NCI-H2196 (cell line): ENCODE measurements at regions not wholly inside any gene's neighbourhood (a gene's known extent, or its start where the extent isn't known, plus 50 kb on each side); places are given as distances from the start of the nearest gene placed in this dataset.

ENCODE experiments used
- DNase-seq: peaks from one replicate; lab custom pipeline; 2025; ENCODE audit not compliant: unreplicated experiment; lab: John Stamatoyannopoulos, UW

GRCh38 chrX:106341823-106342222 is 173.7 kb downstream of the PWWP3B start:
- DNase-seq, result no peak

GRCh38 chrX:106356580-106356979 is 188.5 kb downstream of the PWWP3B start:
- DNase-seq, result no peak

DNA sequence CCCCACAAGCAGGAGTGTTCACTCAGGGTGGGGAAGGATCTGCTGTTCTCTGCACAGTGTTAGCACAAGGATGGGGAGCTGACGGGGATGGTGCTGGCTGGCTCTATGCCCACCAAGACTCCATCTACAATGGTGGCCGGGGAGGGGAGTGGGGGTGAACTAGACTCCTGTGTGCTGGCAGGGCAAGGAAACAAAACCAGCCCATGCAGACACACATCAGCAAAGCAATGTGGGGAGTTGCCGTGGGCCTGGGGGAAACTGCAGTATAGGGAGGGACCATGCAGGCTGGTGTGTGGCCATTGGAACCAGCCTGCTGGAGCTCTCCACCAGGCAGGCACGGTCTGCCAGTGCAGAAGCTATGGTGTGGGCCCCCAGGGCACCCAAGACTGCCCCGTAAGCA is 195.1 kb downstream of the PWWP3B start:
- no peak for DNase-seq

DNA sequence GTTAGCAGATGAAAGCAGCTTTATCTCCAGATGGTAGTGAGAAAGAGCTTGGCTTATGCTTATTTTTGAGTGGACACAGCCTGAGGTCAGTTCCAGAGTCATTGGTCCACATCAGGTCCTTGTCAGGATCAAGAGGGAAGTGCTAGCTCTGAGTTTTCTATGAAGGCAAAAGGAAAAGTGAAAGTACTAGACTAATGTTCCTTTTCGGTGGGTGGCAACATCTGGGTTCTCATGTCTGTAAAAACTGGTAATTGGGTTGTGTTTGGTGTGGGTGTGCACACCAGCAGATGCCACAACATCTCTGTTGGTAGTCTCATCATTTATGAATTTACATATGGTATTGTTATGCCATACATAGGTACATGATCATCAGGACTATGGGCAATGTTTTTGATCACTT is 210.5 kb downstream of the PWWP3B start:
- DNase-seq, result no peak

DNA sequence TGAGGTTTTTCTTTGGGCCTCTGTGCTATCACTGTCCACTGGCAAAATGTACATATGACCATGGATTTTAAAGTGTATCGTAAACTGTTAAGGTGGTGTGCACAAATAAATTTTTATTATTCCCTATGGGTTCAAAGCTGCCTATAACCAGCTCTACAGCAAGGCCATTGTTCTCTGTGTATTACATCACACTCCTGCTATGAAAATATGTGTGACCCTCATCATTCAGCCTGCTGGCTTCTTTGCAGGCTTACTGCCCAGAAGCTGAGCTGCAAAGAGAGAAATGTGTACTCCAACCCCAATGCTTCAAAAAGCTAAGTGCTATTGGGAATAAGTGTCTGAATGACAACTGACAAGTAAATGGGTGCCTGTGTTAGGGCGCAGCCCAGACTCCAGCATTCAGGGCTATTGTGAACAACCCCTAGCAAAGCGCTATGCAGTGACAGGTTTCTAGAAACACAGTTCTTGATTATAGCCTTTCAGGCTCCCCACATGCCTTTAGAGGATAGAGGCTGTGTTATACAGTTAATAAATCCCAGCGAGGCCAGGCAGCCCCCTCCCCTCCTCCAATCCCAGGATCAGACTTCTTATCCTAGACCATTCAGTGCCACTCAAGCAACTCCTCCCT is 220.4 kb upstream of the RADX start:
- DNase-seq, result no peak

- DNase-seq, result no peak
Measured at GRCh38 chrX:106392346-106392745, 219.4 kb upstream of the RADX start.

DNA sequence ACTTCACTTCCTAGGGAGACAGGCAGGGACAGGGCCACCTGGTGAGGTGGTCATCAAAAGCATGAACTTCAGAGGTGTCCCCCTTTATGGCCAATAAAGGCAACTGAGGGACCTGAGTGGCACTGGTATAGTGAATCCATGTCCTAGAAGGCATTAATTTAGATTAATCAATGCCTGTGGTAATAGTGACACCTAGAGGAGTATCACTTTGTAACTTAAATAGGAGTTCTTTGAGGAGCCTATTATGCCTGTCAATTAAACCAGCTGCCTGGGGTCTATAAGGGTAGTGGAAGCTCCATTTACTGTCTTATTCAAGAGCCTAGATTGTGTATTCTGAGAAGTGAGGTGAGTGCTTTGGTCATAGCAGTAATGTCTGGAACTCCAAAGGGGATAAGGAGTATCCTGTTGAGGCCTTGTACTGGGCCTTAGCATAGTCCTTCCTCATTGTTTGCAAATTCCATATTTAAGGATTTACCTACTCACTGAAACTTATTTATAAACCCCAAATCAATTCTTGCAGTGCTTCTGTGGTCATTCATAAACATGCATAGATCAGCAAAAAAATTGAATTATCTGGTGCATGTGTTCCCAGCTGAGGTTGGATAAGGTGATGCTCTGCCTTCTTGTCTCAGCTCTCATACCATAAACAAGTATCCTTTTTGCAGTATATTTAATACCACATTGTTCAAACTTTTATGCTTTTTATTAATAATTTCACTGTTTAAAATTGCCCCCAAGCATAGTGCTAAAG is 213.8 kb upstream of the RADX start:
- no peak for DNase-seq

- DNase-seq, result no peak
Measured at GRCh38 chrX:106401965-106402559, 209.7 kb upstream of the RADX start.

- no peak for DNase-seq
Measured at GRCh38 chrX:106404512-106404911, 207.3 kb upstream of the RADX start.

GRCh38 chrX:106415276-106415895 is 196.4 kb upstream of the RADX start:
- DNase-seq, result no peak

DNA sequence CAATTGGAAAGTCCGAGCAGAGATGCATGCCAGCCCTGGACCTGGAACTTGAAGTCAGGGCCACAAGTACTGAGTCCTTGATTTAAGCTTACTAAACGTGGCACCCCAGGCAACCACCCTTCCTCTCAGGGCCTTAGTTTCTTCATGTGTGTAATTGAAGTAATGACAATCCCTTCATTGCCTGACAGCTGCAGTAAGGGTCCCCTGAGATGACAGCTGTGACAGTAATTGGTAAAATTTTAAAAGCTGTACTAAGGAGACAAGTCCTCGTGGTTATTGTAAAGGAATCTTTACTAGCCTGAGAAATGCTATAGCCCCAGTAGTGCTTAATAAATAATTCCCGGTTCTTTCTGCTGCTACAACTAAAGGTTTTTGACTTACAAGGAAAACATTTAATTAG is 175.1 kb upstream of the RADX start:
- DNase-seq, result no peak

GRCh38 chrX:106437407-106437806 is 174.4 kb upstream of the RADX start:
- no peak for DNase-seq

DNA sequence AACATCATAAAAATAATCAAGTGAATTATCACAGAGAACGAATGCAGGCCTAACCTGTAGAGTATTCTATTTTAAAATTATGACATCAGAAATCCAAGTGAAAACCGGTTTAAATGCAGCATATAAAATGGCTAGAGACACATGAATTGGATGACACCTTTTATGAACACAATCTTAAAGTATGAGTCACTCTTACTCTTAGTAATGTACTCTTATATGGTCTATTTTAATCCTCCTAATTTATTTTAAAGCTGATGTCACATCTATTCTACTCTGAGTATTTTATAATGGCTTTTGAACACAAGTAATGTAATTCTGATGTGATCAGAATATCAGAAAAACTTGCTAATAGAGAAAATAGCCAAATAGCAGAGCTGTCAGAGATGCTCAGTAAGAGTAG is 161.4 kb upstream of the RADX start:
- no peak for DNase-seq

DNA sequence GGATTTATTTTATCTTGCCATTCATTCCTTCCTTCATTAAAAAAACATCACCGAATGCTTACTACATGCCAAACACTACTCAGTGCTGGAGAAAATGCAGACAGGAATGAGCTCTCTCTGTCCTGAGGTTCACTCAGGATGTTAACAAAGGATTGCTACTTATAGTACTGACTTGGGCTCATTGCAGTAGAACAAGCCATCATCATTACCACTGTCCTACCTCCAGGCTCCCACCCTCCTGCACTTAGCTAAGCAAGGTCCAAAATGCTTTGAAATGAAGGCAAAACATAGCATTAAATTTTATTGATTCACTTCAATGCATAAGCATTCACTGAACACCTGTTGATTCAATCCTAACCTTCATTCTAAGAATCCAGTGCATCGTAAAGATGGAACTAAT is 159.8 kb upstream of the RADX start:
- no peak for DNase-seq

DNA sequence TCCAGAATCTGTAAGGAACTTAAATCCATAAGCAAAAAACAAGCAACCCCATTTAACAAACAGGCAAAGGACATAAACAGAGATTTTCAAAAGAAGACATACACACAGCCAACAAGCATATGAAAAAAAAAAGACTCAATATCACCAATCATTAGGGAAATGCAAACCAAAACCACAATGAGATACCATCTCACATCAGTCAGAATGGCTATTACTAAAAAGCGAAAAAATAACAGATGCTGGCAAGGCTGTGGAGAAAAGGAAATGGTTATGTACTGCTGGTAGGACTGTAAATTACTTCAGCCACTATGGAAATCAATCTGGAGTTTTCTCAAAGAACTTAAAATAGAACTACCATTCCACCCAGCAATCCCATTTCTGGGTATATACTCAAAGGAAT is 156.8 kb upstream of the RADX start:
- no peak for DNase-seq

DNA sequence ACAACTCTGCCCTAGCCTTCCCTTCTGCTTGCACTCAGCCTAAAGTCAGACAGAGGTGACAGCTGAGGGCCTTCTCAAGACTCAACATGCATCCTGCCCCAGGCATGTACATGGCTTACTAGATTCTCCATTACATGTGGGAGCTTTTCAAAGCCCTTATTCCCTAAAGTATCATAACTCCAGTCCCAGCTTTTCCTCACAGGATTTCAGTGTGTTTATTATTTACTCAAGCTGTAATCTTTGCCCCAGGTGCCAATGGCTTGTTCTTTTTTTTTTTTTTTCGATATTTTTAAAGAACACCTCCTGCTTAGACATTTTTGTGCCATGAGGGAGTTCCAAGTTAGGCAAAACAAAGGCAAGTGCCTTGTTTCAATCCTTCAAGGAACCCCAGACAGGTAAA is 154.0 kb upstream of the RADX start:
- DNase-seq, result no peak

- DNase-seq, result no peak
Measured at GRCh38 chrX:106467422-106467821, 144.4 kb upstream of the RADX start.

DNA sequence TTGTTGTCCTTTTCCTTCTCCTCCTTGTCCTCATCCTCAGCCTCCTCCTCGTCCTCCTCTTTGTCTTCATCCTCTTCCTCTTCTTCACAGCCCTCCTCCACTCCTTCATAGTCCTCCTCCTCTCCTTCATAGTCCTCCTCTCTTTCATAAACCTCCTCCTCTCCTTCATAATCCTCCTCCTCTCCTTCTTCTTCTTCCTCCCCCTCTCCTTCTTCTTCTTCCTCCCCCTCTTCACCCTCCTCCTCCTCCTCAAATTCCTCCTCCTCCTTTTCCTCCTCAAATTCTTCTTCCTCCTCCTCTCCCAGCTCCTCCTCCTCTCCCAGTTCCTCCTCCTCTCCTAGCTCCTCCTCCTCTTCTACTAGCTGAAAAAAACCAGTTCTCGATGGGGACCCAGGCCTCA is 143.8 kb upstream of the RADX start:
- no peak for DNase-seq

DNA sequence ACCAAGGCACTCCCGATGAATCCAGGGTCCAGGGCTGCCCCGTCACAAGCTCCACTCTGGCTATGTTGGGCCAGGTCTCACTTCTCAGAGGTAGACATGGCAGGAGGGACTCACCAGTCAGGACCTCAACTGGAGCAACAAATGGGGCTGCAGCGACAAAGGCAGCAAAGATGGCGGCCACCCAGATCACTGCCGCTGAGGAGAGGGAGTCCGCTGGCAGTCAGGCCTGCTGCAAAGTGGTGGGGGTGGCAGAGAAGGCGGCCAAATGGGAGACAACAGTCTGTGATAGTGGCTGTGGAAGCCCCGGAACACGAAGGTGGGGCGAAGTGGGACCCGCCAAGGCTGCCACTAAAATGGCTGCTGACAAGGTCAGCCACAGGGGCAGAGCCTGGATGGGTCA is 143.3 kb upstream of the RADX start:
- no peak for DNase-seq

GRCh38 chrX:106479920-106480319 is 131.9 kb upstream of the RADX start:
- DNase-seq, result no peak

DNA sequence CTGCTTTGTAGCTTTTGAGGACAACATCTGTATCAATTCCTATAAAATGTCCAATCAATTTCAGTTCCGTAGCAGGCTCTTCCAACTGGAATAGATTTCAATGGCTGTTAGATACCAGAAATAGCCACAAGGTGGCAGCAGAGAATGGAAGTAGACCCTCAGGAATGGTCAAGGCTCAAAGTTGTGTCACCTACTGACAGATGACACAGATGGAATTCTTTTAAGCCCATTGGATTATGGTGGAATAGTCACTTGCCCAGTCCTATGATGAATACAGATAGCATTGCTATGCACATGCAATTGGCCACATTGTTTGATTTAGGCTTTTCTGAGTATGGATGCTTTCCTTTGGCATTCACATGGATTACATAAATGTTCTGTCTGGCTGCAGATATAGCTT is 130.4 kb upstream of the RADX start:
- peak; percentile 27 for DNase-seq

GRCh38 chrX:106484233-106484632 is 127.5 kb upstream of the RADX start:
- DNase-seq, result no peak
